ENCODE measurements at regions not wholly inside any gene's neighbourhood (a gene's known extent, or its start where the extent isn't known, plus 50 kb on each side); places are given as distances from the start of the nearest gene placed in this dataset.
A peak's percentile ranks its signal among the peaks of the same experiment; 100 is the strongest.

DNA sequence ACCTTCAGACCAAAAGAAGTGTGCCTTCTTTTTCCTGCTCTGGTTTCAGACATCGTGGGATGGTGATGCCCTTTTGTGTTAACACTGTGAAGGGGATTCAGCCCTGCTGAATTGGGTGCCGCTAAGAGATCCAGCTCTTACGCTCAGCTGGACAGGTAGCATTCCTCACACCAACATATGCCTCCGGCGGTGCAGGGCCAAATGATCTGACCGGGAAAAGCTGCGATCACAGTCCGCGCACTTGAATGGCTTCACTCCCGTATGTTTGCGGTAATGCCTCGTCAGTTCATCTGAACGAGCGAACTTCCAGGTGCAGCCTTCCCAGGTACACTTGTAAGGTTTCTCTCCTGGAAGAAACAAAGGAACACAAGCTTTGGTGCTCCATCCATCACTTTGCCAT lies 438.9 kb downstream of the KLF12 start:
- no peak for TF ChIP-seq CTCF (IDR thresholded peaks at IDR 0.05; ENCODE audit: insufficient read depth, low read depth, low read length, missing control alignments)
- no peak for DNase-seq (ENCODE audit: low read depth)
- no peak overlapping the region for H3K4me3 ChIP-seq (ENCODE audit: low read length)

GRCh38 chr13:73693215-73693614 lies 441.0 kb downstream of the KLF12 start:
- no peak for DNase-seq (ENCODE audit: low read depth)
- no peak overlapping the region for H3K4me3 ChIP-seq (ENCODE audit: low read length)
- no peak for TF ChIP-seq CTCF (IDR thresholded peaks at IDR 0.05; ENCODE audit: insufficient read depth, low read depth, low read length, missing control alignments)

DNA sequence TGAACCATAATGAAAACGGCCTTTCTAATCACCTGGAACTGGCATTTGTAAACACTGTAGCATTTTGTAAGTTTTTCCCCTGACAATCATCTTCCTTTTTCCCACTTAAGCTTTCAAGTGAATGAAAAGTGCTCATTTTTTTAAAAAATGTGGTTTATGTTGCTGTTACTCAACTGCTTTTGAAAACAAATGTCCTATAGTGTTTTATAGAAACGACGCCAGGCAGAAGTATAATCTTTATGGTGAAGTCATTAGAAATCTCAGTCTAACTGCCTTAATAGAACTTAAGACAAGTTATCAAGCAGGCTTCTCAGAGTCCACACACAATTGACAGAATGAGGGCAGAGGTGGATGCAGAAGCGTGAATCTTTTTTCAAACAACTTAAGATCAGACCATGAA lies 442.3 kb downstream of the KLF12 start:
- TF ChIP-seq CTCF (IDR thresholded peaks at IDR 0.05; ENCODE audit: insufficient read depth, low read depth, low read length, missing control alignments), result no peak
- no peak for DNase-seq (ENCODE audit: low read depth)
- H3K4me3 ChIP-seq (ENCODE audit: low read length), result no peak overlapping the region

DNA sequence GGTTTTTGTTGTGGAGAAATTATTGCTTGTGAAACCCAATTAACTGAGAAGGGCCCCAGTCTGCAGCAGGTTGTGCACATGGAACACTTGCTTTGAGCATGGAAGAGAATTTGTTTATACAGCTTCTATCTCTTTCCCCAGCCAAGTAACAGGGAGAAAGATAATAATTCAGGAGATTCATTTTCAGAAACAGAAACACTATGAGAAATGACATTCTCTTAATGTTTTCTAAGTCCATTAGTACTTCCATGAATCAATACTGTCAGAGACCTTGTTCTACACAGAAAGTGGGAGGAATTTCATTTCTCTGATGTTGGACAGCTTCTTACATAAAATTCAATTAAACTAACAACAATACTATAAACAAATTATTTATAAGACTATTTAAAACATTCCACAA lies 446.3 kb downstream of the KLF12 start:
- H3K4me3 ChIP-seq (ENCODE audit: low read length), result no peak overlapping the region
- no peak for TF ChIP-seq CTCF (IDR thresholded peaks at IDR 0.05; ENCODE audit: insufficient read depth, low read depth, low read length, missing control alignments)
- no peak for DNase-seq (ENCODE audit: low read depth)

DNA sequence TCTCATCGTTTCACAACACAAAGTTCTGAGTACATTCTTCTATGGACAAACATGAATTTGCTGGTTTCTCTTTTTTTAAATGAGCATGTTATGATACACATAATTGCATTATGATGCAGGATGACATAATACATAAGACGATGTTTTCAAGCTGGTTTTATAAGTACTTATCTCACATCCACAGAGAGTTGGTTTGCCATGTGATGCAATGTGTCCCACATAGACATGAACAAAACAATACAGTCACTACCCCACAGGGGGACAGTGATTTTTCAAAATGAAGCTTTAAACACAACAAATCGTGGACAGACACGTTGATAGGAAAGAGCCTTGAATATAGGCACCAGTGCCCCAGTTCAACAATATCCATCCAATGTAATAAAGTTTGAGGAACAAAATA lies 447.1 kb downstream of the KLF12 start:
- H3K4me3 ChIP-seq (ENCODE audit: low read length), result no peak overlapping the region
- TF ChIP-seq CTCF (IDR thresholded peaks at IDR 0.05; ENCODE audit: insufficient read depth, low read depth, low read length, missing control alignments), result no peak
- no peak for DNase-seq (ENCODE audit: low read depth)

DNA sequence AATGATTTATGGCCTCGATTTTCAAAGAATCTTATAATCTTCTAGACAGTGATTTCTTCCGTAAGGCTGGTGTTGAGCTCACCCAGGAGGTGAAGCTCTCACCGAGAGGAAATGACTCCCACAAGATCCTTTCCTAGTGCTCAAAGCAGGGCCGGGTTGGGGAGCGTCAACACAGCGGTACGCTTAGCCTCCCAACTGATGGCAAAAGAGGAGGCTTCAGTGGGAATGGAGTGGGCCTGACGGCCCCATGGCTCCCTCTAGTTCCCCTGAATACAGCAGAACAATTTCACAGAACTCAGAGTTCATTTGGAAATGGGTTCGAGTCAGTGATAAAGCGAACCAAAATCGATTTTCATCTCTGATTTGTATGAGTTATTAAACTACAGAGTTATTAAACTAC lies 449.5 kb downstream of the KLF12 start:
- no peak for TF ChIP-seq CTCF (IDR thresholded peaks at IDR 0.05; ENCODE audit: insufficient read depth, low read depth, low read length, missing control alignments)
- DNase-seq (ENCODE audit: low read depth), result no peak
- no peak overlapping the region for H3K4me3 ChIP-seq (ENCODE audit: low read length)

DNA sequence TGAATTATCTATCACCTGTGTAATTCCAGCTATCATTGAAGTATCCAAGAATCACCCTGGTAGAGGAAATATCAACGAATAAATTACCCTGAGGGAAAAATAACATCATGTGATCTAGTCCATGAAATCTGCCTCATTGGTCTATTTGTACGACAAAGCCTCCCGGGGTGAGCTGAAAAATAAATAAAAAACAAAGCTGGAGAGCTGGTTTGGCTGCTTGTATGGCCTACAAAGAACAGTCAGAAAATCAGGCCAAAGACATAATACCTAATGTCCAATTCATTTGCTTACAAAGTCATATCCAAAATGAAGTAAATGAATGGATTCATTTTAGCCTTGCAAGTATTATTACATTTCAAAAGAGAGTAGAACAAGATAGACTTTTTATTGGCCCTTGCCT lies 449.9 kb downstream of the KLF12 start:
- H3K4me3 ChIP-seq (ENCODE audit: low read length), result no peak overlapping the region
- DNase-seq (ENCODE audit: low read depth), result peak; percentile 68
- TF ChIP-seq CTCF (IDR thresholded peaks at IDR 0.05; ENCODE audit: insufficient read depth, low read depth, low read length, missing control alignments), result no peak
